ENCODE measurements at regions not wholly inside any gene's neighbourhood (a gene's known extent, or its start where the extent isn't known, plus 50 kb on each side); places are given as distances from the start of the nearest gene placed in this dataset.
A peak's percentile ranks its signal among the peaks of the same experiment; 100 is the strongest.

- DNase-seq (ENCODE audit: low read depth in 1 of 2, low spot score in 1 of 2): no peak
These were observed 52.5 kb upstream of the C11orf58 start for GRCh38 chr11:16685914-16686313.

GRCh38 chr11:16678466-16679116, 59.9 kb upstream of the C11orf58 start:
- DNase-seq (ENCODE audit: low read depth in 1 of 2, low spot score in 1 of 2): no peak

- DNase-seq (ENCODE audit: low read depth in 1 of 2, low spot score in 1 of 2): no peak
These were observed 68.5 kb upstream of the C11orf58 start for GRCh38 chr11:16669799-16670415.

GRCh38 chr11:16632295-16633200, 105.9 kb upstream of the C11orf58 start:
- DNase-seq (ENCODE audit: low read depth in 1 of 2, low spot score in 1 of 2): no peak

- DNase-seq (ENCODE audit: low read depth in 1 of 2, low spot score in 1 of 2): no peak
These were observed 107.8 kb upstream of the C11orf58 start for GRCh38 chr11:16630651-16631050.

- DNase-seq (ENCODE audit: low read depth in 1 of 2, low spot score in 1 of 2): no peak
These were observed 120.0 kb upstream of the C11orf58 start for GRCh38 chr11:16618431-16618830.

- DNase-seq (ENCODE audit: low read depth in 1 of 2, low spot score in 1 of 2): no peak
These were observed 123.0 kb upstream of the C11orf58 start for GRCh38 chr11:16615480-16615879.

GRCh38 chr11:16613512-16614381, 124.7 kb upstream of the C11orf58 start:
- peak in 1 of 2 donors; percentile 41 for DNase-seq (ENCODE audit: low read depth in 1 of 2, low spot score in 1 of 2)

- no peak for DNase-seq (ENCODE audit: low read depth in 1 of 2, low spot score in 1 of 2)
These were observed 125.3 kb upstream of the C11orf58 start for GRCh38 chr11:16613262-16613511.

GRCh38 chr11:16612566-16613261, 125.7 kb upstream of the C11orf58 start:
- DNase-seq (ENCODE audit: low read depth in 1 of 2, low spot score in 1 of 2): no peak

- no peak for DNase-seq (ENCODE audit: low read depth in 1 of 2, low spot score in 1 of 2)
These were observed 126.4 kb upstream of the C11orf58 start for GRCh38 chr11:16611926-16612565.

- DNase-seq (ENCODE audit: low read depth in 1 of 2, low spot score in 1 of 2): no peak
These were observed 127.0 kb upstream of the C11orf58 start for GRCh38 chr11:16611401-16611921.

GRCh38 chr11:16610738-16611388, 127.6 kb upstream of the C11orf58 start:
- DNase-seq (ENCODE audit: low read depth in 1 of 2, low spot score in 1 of 2): no peak

- no peak for DNase-seq (ENCODE audit: low read depth in 1 of 2, low spot score in 1 of 2)
These were observed 128.2 kb upstream of the C11orf58 start for GRCh38 chr11:16610213-16610737.

GRCh38 chr11:16609769-16610168, 128.7 kb upstream of the C11orf58 start:
- no peak for DNase-seq (ENCODE audit: low read depth in 1 of 2, low spot score in 1 of 2)

GRCh38 chr11:16607675-16608644, 130.5 kb upstream of the C11orf58 start:
- DNase-seq (ENCODE audit: low read depth in 1 of 2, low spot score in 1 of 2): no peak

- no peak for DNase-seq (ENCODE audit: low read depth in 1 of 2, low spot score in 1 of 2)
These were observed 131.4 kb upstream of the C11orf58 start for GRCh38 chr11:16606784-16607674.
